OCI-LY1 (cell line): ENCODE measurements at regions not wholly inside any gene's neighbourhood (a gene's known extent, or its start where the extent isn't known, plus 50 kb on each side); places are given as distances from the start of the nearest gene placed in this dataset.

ENCODE experiments used
- H2AFZ ChIP-seq: fragments of 200-600 bp; sonication (generic), shearing (Covaris generic); 2 replicates; pipeline ENCODE4 v1.6.0; 2014; ENCODE audit warnings: antibody characterized with exemption, mild to moderate bottlenecking, low read length
- H3F3A ChIP-seq: fragments of 200-600 bp; sonication (generic), shearing (Covaris generic); 2 replicates; pipeline ENCODE4 v1.6.0; 2014; ENCODE audit warnings: mild to moderate bottlenecking, antibody characterized with exemption, low read length, moderate library complexity; ENCODE audit not compliant: insufficient read depth
- H3K27ac ChIP-seq: fragments of 200-600 bp; sonication (generic); 2 replicates; pipeline ENCODE4 v1.5.1; 2014; ENCODE audit warnings: low read length, mixed run types, mild to moderate bottlenecking, low read depth; ENCODE audit not compliant: poor library complexity, severe bottlenecking
- H3K27me3 ChIP-seq: fragments of 200-600 bp; sonication (generic); 2 replicates; pipeline ENCODE4 v1.6.0; 2014; ENCODE audit warnings: antibody characterized with exemption, mild to moderate bottlenecking, low read length, moderate library complexity; ENCODE audit not compliant: insufficient read depth
- H3K36me3 ChIP-seq: fragments of 200-600 bp; sonication (generic); 2 replicates; pipeline ENCODE4 v1.6.1; 2014; ENCODE audit warnings: mild to moderate bottlenecking, antibody characterized with exemption, low read length, moderate library complexity, mixed read lengths; ENCODE audit not compliant: insufficient read depth
- H3K4me1 ChIP-seq: fragments of 200-600 bp; sonication (generic); 2 replicates; pipeline ENCODE4 v1.5.1; 2014; ENCODE audit warnings: mild to moderate bottlenecking, low read length, moderate library complexity; ENCODE audit not compliant: insufficient read depth, severe bottlenecking
- H3K4me2 ChIP-seq: fragments of 200-600 bp; sonication (generic), shearing (Covaris generic); 2 replicates; pipeline ENCODE4 v1.6.1; 2014; ENCODE audit warnings: low read length
- H3K4me3 ChIP-seq: fragments of 200-600 bp; sonication (generic); 2 replicates; pipeline ENCODE4 v1.5.1; 2014; ENCODE audit warnings: low read length, low read depth, mild to moderate bottlenecking, mixed read lengths; ENCODE audit not compliant: poor library complexity, severe bottlenecking
- H3K79me2 ChIP-seq: fragments of 200-600 bp; shearing (Covaris generic); 2 replicates; pipeline ENCODE4 v1.6.1; 2016; ENCODE audit warnings: mixed run types, low read length, mixed read lengths; ENCODE audit not compliant: insufficient read depth
- H3K9ac ChIP-seq: fragments of 200-600 bp; sonication (generic), shearing (Covaris generic); 2 replicates; pipeline ENCODE4 v1.6.1; 2014; ENCODE audit warnings: mild to moderate bottlenecking, low read length, mixed read lengths
- H3K9me2 ChIP-seq: fragments of 200-600 bp; sonication (generic), shearing (Covaris generic); 2 replicates; pipeline ENCODE4 v1.6.1; 2014; ENCODE audit warnings: low read depth, mild to moderate bottlenecking, low read length, mixed read lengths
- H3K9me3 ChIP-seq: fragments of 200-600 bp; shearing (Covaris generic); 2 replicates; pipeline ENCODE4 v1.6.1; 2014; ENCODE audit warnings: low read length, mixed read lengths
- H4K20me1 ChIP-seq: fragments of 200-600 bp; sonication (generic), shearing (Covaris generic); 2 replicates; pipeline ENCODE4 v1.6.0; 2016; ENCODE audit warnings: mild to moderate bottlenecking, low read length; ENCODE audit not compliant: insufficient read depth
- EZH2 ChIP-seq: fragments of 200-600 bp; sonication (generic), shearing (Covaris generic); IDR thresholded peaks from 2 replicates; pipeline ENCODE4 v1.8.0; 2017; ENCODE audit warnings: borderline replicate concordance, mixed run types, mild to moderate bottlenecking, antibody characterized with exemption, low read length, moderate library complexity, mixed read lengths
- TF ChIP-seq, protein P1 (sequence below): fragments of 200-600 bp; sonication (generic), shearing (Covaris generic); IDR thresholded peaks from 2 replicates; pipeline ENCODE4 v1.5.1; 2017; ENCODE audit warnings: mild to moderate bottlenecking, antibody characterized with exemption, low read length, moderate library complexity, mixed read lengths

GRCh38 chr13:31918707-31919106 lies 112.9 kb upstream of the FRY start:
- TF ChIP-seq EZH2: no peak
- TF ChIP-seq, protein P1, sequence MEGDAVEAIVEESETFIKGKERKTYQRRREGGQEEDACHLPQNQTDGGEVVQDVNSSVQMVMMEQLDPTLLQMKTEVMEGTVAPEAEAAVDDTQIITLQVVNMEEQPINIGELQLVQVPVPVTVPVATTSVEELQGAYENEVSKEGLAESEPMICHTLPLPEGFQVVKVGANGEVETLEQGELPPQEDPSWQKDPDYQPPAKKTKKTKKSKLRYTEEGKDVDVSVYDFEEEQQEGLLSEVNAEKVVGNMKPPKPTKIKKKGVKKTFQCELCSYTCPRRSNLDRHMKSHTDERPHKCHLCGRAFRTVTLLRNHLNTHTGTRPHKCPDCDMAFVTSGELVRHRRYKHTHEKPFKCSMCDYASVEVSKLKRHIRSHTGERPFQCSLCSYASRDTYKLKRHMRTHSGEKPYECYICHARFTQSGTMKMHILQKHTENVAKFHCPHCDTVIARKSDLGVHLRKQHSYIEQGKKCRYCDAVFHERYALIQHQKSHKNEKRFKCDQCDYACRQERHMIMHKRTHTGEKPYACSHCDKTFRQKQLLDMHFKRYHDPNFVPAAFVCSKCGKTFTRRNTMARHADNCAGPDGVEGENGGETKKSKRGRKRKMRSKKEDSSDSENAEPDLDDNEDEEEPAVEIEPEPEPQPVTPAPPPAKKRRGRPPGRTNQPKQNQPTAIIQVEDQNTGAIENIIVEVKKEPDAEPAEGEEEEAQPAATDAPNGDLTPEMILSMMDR: no peak
- Histone ChIP-seq H3K36me3 (no peaks in the 10 kb centered on the region), H3K27me3 (no peaks in the 10 kb centered on the region; the same call in 1 of the 2 replicates), H3K79me2 (no peaks in the 10 kb centered on the region), H3K9me3 (no peaks in the 10 kb centered on the region), H3K9ac (no peak overlapping the region), H3K4me2 (no peak overlapping the region), H3K4me1 (no peaks in the 10 kb centered on the region), H3K9me2 (no peaks in the 10 kb centered on the region), H3K4me3 (no peak overlapping the region), H3F3A (no peaks in the 10 kb centered on the region), H3K27ac (no peak overlapping the region), H4K20me1 (no peaks in the 10 kb centered on the region), H2AFZ (no peak overlapping the region)

DNA sequence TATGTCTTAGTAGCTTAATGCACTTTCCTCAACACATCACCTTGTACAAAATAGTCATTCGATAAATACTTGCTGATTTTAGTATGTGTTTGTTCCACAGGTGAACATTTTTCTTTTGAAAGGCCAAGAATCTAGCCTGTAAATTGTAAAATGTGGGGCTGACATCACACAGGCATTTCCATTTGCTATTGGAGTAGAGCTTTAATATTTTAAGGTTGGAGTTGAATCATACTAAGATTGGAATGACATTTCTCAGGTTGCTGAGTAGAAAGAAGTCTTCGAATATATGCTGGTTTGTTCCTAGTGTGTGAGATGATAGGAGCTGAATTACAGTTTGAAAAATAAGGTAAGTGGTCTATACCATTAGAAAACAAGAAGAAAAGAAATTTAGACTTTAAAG lies 112.3 kb upstream of the FRY start:
- H3K4me2 ChIP-seq: no peak overlapping the region
- H3F3A ChIP-seq: no peaks in the 10 kb centered on the region
- no peaks in the 10 kb centered on the region for H3K9me2 ChIP-seq
- H3K9me3 ChIP-seq: no peaks in the 10 kb centered on the region
- TF ChIP-seq, protein P1: no peak
- no peak for TF ChIP-seq EZH2
- H3K27me3 ChIP-seq: no peaks in the 10 kb centered on the region; the same call in 1 of the 2 replicates
- no peaks in the 10 kb centered on the region for H3K79me2 ChIP-seq
- H3K9ac ChIP-seq: no peak overlapping the region
- no peak overlapping the region for H2AFZ ChIP-seq
- H3K4me3 ChIP-seq: no peak overlapping the region
- no peaks in the 10 kb centered on the region for H3K4me1 ChIP-seq
- no peaks in the 10 kb centered on the region for H4K20me1 ChIP-seq
- H3K27ac ChIP-seq: no peak overlapping the region
- no peaks in the 10 kb centered on the region for H3K36me3 ChIP-seq

DNA sequence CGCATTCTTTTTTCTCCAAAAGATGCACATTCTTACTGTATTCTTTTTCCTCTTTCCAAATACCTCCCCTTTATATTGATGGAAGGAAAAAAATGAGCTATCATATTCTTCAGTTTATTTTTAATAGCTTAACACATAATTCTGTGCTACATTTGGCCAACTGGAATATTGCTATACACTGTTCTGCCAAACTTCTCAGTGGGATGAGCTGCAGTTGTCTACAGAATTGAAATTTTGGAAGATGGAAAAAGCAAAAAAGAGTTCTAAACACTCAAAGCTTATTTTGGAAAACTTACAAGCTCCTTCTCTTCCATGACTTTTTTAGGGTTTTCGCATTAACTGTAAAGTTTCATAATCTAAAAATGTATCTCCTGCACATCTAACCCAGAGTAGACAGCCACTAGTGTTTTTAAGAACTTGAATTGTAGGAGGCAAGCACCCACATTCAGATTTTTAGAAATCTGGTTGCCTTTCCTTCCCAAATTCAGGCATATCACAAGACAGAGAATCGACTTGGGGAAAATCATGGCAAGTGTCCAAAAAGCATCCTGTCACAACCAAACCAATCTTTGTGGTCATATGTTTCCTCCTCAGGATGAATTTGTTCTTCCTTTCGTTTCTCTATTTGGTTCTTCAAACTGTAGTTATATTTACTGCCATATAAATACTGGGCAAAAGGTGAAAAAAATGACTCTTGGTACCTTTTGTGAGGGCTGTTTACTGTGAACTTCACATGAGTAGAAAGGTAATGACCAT lies 111.4 kb upstream of the FRY start:
- Histone ChIP-seq H2AFZ (no peak overlapping the region), H3K9me2 (no peaks in the 10 kb centered on the region), H4K20me1 (no peaks in the 10 kb centered on the region), H3K4me2 (no peak overlapping the region), H3K9ac (no peak overlapping the region), H3K27ac (no peak overlapping the region), H3K79me2 (no peaks in the 10 kb centered on the region), H3K4me3 (no peak overlapping the region), H3K27me3 (no peaks in the 10 kb centered on the region; the same call in 1 of the 2 replicates), H3K4me1 (no peaks in the 10 kb centered on the region), H3F3A (no peaks in the 10 kb centered on the region), H3K9me3 (no peaks in the 10 kb centered on the region), H3K36me3 (no peaks in the 10 kb centered on the region)
- TF ChIP-seq EZH2: no peak
- TF ChIP-seq, protein P1: no peak
